Tongue (tissue), 1 donor: ENCODE measurements at regions not wholly inside any gene's neighbourhood (a gene's known extent, or its start where the extent isn't known, plus 50 kb on each side); places are given as distances from the start of the nearest gene placed in this dataset.

ENCODE experiments used
- DNase-seq: peaks from one replicate; pipeline ENCODE4 v3.0.0-alpha.2; 2015

GRCh38 chr1:39085174-39085573 lies 59.0 kb downstream of the NDUFS5 start:
- DNase-seq, result no peak

- no peak for DNase-seq
Measured at GRCh38 chr1:39086386-39086785, 60.2 kb downstream of the NDUFS5 start.

GRCh38 chr1:39086865-39087409 lies 60.8 kb downstream of the NDUFS5 start:
- DNase-seq, result peak; percentile 80

- no peak for DNase-seq
Measured at GRCh38 chr1:39087435-39087834, 61.3 kb downstream of the NDUFS5 start.

GRCh38 chr1:39088658-39089057 lies 62.5 kb downstream of the NDUFS5 start:
- DNase-seq, result no peak

- DNase-seq, result peak; percentile 14
Measured at GRCh38 chr1:39089931-39090521, 63.9 kb downstream of the NDUFS5 start.

GRCh38 chr1:39090757-39091380 lies 64.7 kb downstream of the NDUFS5 start:
- DNase-seq, result no peak

- peak; percentile 73 for DNase-seq
Measured at GRCh38 chr1:39091845-39092645, 65.9 kb downstream of the NDUFS5 start.

GRCh38 chr1:39094685-39095084 lies 68.5 kb downstream of the NDUFS5 start:
- no peak for DNase-seq

GRCh38 chr1:39098546-39099250 lies 72.5 kb downstream of the NDUFS5 start:
- DNase-seq, result peak; percentile 86

GRCh38 chr1:39102537-39103327 lies 76.6 kb downstream of the NDUFS5 start:
- DNase-seq, result peak; percentile 82

- DNase-seq, result no peak
Measured at GRCh38 chr1:39103328-39104157, 77.4 kb downstream of the NDUFS5 start.

- peak; percentile 56 for DNase-seq
Measured at GRCh38 chr1:39104158-39105060, 78.3 kb downstream of the NDUFS5 start.

GRCh38 chr1:39105061-39105840 lies 79.1 kb downstream of the NDUFS5 start:
- peak; percentile 84 for DNase-seq

- DNase-seq, result peak; percentile 68
Measured at GRCh38 chr1:39105841-39106765, 80.0 kb downstream of the NDUFS5 start.

GRCh38 chr1:39106801-39107327 lies 80.7 kb downstream of the NDUFS5 start:
- DNase-seq, result no peak
